Stimulated activated naive CD8-positive, alpha-beta T cell treated with anti-CD3 and anti-CD28 coated beads, Interleukin-15, Interleukin-2, amounts not matched to agents 100 ng/mL and 50 ng/mL, for 24 hours (primary cell): ENCODE measurements at regions not wholly inside any gene's neighbourhood (a gene's known extent, or its start where the extent isn't known, plus 50 kb on each side); places are given as distances from the start of the nearest gene placed in this dataset.
A peak's percentile ranks its signal among the peaks of the same experiment; 100 is the strongest.

Experiments
- H3K27ac Mint-ChIP-seq: one replicate; pipeline ENCODE4 v1.8.0; 2021; ENCODE audit warnings: mild to moderate bottlenecking, mixed read lengths
- H3K27me3 Mint-ChIP-seq: one replicate; pipeline ENCODE4 v1.8.0; 2021; ENCODE audit warnings: mixed read lengths
- H3K36me3 Mint-ChIP-seq: one replicate; pipeline ENCODE4 v1.8.0; 2021; ENCODE audit warnings: low read depth, mixed read lengths
- H3K4me1 Mint-ChIP-seq: one replicate; pipeline ENCODE4 v1.8.0; 2021; ENCODE audit warnings: low read depth, mixed read lengths
- H3K4me3 Mint-ChIP-seq: one replicate; pipeline ENCODE4 v1.8.0; 2021; ENCODE audit warnings: mild to moderate bottlenecking, mixed read lengths
- H3K9me3 Mint-ChIP-seq: one replicate; pipeline ENCODE4 v1.8.0; 2021; ENCODE audit warnings: mixed read lengths

GRCh38 chrX:39840133-39840532 lies 257.6 kb downstream of the BCOR start:
- Mint-ChIP-seq H3K4me3 (no peak overlapping the region), H3K36me3 (no peaks in the 10 kb centered on the region), H3K4me1 (no peaks in the 10 kb centered on the region), H3K27ac (no peak overlapping the region), H3K27me3 (no peaks in the 10 kb centered on the region), H3K9me3 (no peaks in the 10 kb centered on the region)

GRCh38 chrX:39840581-39841093 lies 257.1 kb downstream of the BCOR start:
- Mint-ChIP-seq H3K36me3 (no peaks in the 10 kb centered on the region), H3K27ac (no peak overlapping the region), H3K27me3 (no peaks in the 10 kb centered on the region), H3K4me1 (no peaks in the 10 kb centered on the region), H3K9me3 (no peaks in the 10 kb centered on the region), H3K4me3 (no peak overlapping the region)

GRCh38 chrX:39841604-39842003 lies 256.2 kb downstream of the BCOR start:
- Mint-ChIP-seq H3K27ac (no peak overlapping the region), H3K36me3 (no peaks in the 10 kb centered on the region), H3K4me1 (no peaks in the 10 kb centered on the region), H3K4me3 (no peak overlapping the region), H3K9me3 (no peaks in the 10 kb centered on the region), H3K27me3 (no peaks in the 10 kb centered on the region)

- Mint-ChIP-seq H3K27me3 (no peaks in the 10 kb centered on the region), H3K4me3 (no peak overlapping the region), H3K36me3 (no peaks in the 10 kb centered on the region), H3K27ac (no peak overlapping the region), H3K9me3 (no peaks in the 10 kb centered on the region), H3K4me1 (no peaks in the 10 kb centered on the region)
Measured at GRCh38 chrX:39842281-39842973, 255.3 kb downstream of the BCOR start.

DNA sequence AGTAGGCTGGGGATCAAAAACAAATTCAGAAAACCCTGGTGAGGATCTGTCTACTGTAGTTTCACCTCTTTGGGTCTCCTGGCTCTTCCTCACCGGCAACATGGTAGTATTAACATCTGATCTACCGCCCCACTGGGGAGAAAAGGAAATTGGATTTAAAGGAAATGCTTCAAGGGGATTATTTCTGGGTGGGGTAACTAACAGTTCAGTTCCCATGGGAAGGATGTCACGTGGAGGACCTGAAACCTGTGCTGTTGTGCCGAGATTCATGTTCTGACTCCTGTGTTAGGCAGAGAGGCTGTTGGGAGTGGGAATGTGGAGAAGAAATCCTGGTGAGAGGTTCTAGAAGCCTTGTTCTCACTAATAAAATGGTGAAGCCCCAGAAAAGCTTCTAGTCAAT lies 254.4 kb downstream of the BCOR start:
- Mint-ChIP-seq H3K36me3 (no peaks in the 10 kb centered on the region), H3K4me3 (no peak overlapping the region), H3K4me1 (no peaks in the 10 kb centered on the region), H3K27me3 (no peaks in the 10 kb centered on the region), H3K27ac (no peak overlapping the region), H3K9me3 (no peaks in the 10 kb centered on the region)

- H3K9me3 Mint-ChIP-seq: no peaks in the 10 kb centered on the region
- H3K4me3 Mint-ChIP-seq: no peak overlapping the region
- no peak overlapping the region for H3K27ac Mint-ChIP-seq
- H3K4me1 Mint-ChIP-seq: peaks cover 1% of the 10 kb centered on the region
- H3K36me3 Mint-ChIP-seq: no peaks in the 10 kb centered on the region
- no peaks in the 10 kb centered on the region for H3K27me3 Mint-ChIP-seq
Measured at GRCh38 chrX:39845233-39845632, 252.5 kb downstream of the BCOR start.

GRCh38 chrX:39846460-39846859 lies 251.3 kb downstream of the BCOR start:
- H3K9me3 Mint-ChIP-seq: no peaks in the 10 kb centered on the region
- peaks cover under 1% of the 10 kb centered on the region for H3K36me3 Mint-ChIP-seq
- no peak overlapping the region for H3K4me3 Mint-ChIP-seq
- no peak overlapping the region for H3K27ac Mint-ChIP-seq
- H3K4me1 Mint-ChIP-seq: peaks cover 7% of the 10 kb centered on the region
- no peaks in the 10 kb centered on the region for H3K27me3 Mint-ChIP-seq

DNA sequence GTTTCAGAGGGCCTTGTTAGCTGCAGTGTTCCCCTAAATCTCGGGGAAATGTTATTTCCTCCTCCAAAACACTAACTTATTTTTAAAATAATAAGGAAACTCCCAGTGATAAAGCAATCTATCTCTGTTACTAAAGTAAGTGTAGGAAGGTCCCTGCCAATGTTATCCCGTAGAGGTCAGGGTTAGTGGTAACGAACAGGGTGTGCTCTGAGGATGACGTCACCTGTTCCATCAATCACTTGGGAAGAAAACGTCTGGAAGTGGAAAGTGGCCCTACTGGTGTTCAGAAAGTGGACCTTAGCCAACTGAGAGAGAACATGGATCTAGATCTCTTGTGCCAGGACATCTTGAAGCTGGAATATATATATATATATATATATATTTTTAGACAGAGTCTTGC lies 249.5 kb downstream of the BCOR start:
- Mint-ChIP-seq H3K27me3 (no peaks in the 10 kb centered on the region), H3K36me3 (peaks cover 6% of the 10 kb centered on the region), H3K9me3 (no peaks in the 10 kb centered on the region), H3K4me1 (peaks cover 22% of the 10 kb centered on the region), H3K27ac (no peak overlapping the region), H3K4me3 (no peak overlapping the region)

- peaks cover 25% of the 10 kb centered on the region for H3K4me1 Mint-ChIP-seq
- peaks cover 6% of the 10 kb centered on the region for H3K36me3 Mint-ChIP-seq
- no peak overlapping the region for H3K27ac Mint-ChIP-seq
- H3K9me3 Mint-ChIP-seq: no peaks in the 10 kb centered on the region
- H3K27me3 Mint-ChIP-seq: no peaks in the 10 kb centered on the region
- H3K4me3 Mint-ChIP-seq: no peak overlapping the region
Measured at GRCh38 chrX:39848900-39849299, 248.9 kb downstream of the BCOR start.

GRCh38 chrX:39850209-39850608 lies 247.5 kb downstream of the BCOR start:
- Mint-ChIP-seq H3K4me1 (peaks cover 38% of the 10 kb centered on the region), H3K27ac (no peak overlapping the region), H3K36me3 (peaks cover 6% of the 10 kb centered on the region), H3K27me3 (no peaks in the 10 kb centered on the region), H3K4me3 (no peak overlapping the region), H3K9me3 (no peaks in the 10 kb centered on the region)

DNA sequence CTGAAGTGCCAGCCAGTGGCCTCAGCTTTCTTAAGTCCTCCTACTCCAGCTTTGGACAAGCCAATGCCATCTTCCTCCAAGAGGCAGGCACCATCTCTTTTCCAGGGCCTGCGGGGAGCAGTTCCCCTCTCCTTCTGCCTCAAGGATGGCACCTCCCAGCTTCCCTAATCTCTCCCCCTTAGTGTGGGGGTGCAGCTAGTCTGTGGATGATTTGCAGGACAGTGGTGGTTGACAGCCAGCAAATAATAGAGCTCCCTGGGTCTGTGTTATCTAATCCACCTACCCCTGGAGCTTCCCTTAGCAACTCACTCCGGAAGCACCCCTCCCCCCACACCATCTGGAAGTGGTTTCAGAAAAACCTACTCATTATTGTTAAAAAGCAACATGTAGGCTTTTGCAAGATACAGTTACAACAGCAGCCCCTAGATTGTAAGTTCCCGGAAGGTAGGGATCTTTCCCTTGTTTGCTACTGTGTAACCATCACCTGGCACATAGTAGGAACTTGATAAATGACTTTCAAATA lies 247.1 kb downstream of the BCOR start:
- Mint-ChIP-seq H3K27me3 (no peaks in the 10 kb centered on the region), H3K9me3 (no peaks in the 10 kb centered on the region), H3K4me1 (peaks cover 43% of the 10 kb centered on the region), H3K4me3 (no peak overlapping the region), H3K27ac (no peak overlapping the region), H3K36me3 (peaks cover 6% of the 10 kb centered on the region)

- Mint-ChIP-seq H3K27me3 (no peaks in the 10 kb centered on the region), H3K4me3 (no peak overlapping the region), H3K9me3 (no peaks in the 10 kb centered on the region), H3K36me3 (peaks cover 6% of the 10 kb centered on the region), H3K4me1 (peaks cover 55% of the 10 kb centered on the region), H3K27ac (no peak overlapping the region)
Measured at GRCh38 chrX:39851745-39852455, 245.9 kb downstream of the BCOR start.

- Mint-ChIP-seq H3K27ac (no peak overlapping the region), H3K4me1 (peaks cover 61% of the 10 kb centered on the region), H3K36me3 (peaks cover 6% of the 10 kb centered on the region), H3K27me3 (no peaks in the 10 kb centered on the region), H3K4me3 (peak overlapping the region; percentile 26), H3K9me3 (no peaks in the 10 kb centered on the region)
Measured at GRCh38 chrX:39852491-39852890, 245.3 kb downstream of the BCOR start.

- Mint-ChIP-seq H3K27ac (peak overlapping the region; percentile 86), H3K4me1 (peaks cover 70% of the 10 kb centered on the region), H3K9me3 (no peaks in the 10 kb centered on the region), H3K4me3 (peak overlapping the region; percentile 74), H3K36me3 (peaks cover 6% of the 10 kb centered on the region), H3K27me3 (no peaks in the 10 kb centered on the region)
Measured at GRCh38 chrX:39853417-39854030, 244.2 kb downstream of the BCOR start.
